Stimulated activated CD4-positive, alpha-beta T cell treated with anti-CD3 and anti-CD28 coated beads, TNF-alpha, amount 100 ng/mL, for 24 hours (primary cell): ENCODE measurements at regions not wholly inside any gene's neighbourhood (a gene's known extent, or its start where the extent isn't known, plus 50 kb on each side); places are given as distances from the start of the nearest gene placed in this dataset.

Source experiments
- DNase-seq, 3 experiments: peaks; one replicate each; pipeline ENCODE4 v3.0.0-alpha.2; 2020; ENCODE audit warnings: low read depth in 3 of 3

- DNase-seq, result no peak
These were observed 50.3 kb upstream of the FNDC1 start for GRCh38 chr6:159118924-159119323.

GRCh38 chr6:159117563-159117962 lies 51.6 kb upstream of the FNDC1 start:
- DNase-seq, result no peak

- DNase-seq, result no peak
These were observed 52.2 kb upstream of the FNDC1 start for GRCh38 chr6:159117046-159117445.

- no peak for DNase-seq
These were observed 52.9 kb upstream of the FNDC1 start for GRCh38 chr6:159116343-159116742.

- no peak for DNase-seq
These were observed 54.6 kb upstream of the FNDC1 start for GRCh38 chr6:159114569-159114968.

GRCh38 chr6:159113223-159113622 lies 56.0 kb upstream of the FNDC1 start:
- DNase-seq, result no peak

GRCh38 chr6:159112714-159113113 lies 56.5 kb upstream of the FNDC1 start:
- no peak for DNase-seq

GRCh38 chr6:159110748-159111147 lies 58.5 kb upstream of the FNDC1 start:
- no peak for DNase-seq

- DNase-seq, result no peak
These were observed 59.2 kb upstream of the FNDC1 start for GRCh38 chr6:159110013-159110412.

- no peak for DNase-seq
These were observed 59.8 kb upstream of the FNDC1 start for GRCh38 chr6:159109391-159109790.

- DNase-seq, result no peak
These were observed 60.7 kb upstream of the FNDC1 start for GRCh38 chr6:159108426-159108985.

GRCh38 chr6:159107451-159108260 lies 61.5 kb upstream of the FNDC1 start:
- peak in 1 of 3 experiments; percentile 29 for DNase-seq

- DNase-seq, result peak; percentile 79 to 92 (median 88)
These were observed 61.9 kb upstream of the TAGAP start for GRCh38 chr6:159106627-159107241.

GRCh38 chr6:159105716-159106115 lies 60.9 kb upstream of the TAGAP start:
- DNase-seq, result no peak

GRCh38 chr6:159104931-159105330 lies 60.1 kb upstream of the TAGAP start:
- DNase-seq, result no peak

GRCh38 chr6:159104163-159104925 lies 59.6 kb upstream of the TAGAP start:
- peak; percentile 58 to 76 (median 70) for DNase-seq

GRCh38 chr6:159103396-159104162 lies 58.8 kb upstream of the TAGAP start:
- DNase-seq, result no peak

GRCh38 chr6:159102373-159103160 lies 57.8 kb upstream of the TAGAP start:
- no peak for DNase-seq

GRCh38 chr6:159101656-159102055 lies 56.9 kb upstream of the TAGAP start:
- no peak for DNase-seq

- DNase-seq, result no peak
These were observed 55.8 kb upstream of the TAGAP start for GRCh38 chr6:159100395-159101182.
